NCI-H1105 treated with DMSO at 0.1 percent for 48 hours (cell line): ENCODE measurements at regions not wholly inside any gene's neighbourhood (a gene's known extent, or its start where the extent isn't known, plus 50 kb on each side); places are given as distances from the start of the nearest gene placed in this dataset.

Experiments used
- DNase-seq: peaks from one replicate; lab custom pipeline; 2025; lab: John Stamatoyannopoulos, UW

DNA sequence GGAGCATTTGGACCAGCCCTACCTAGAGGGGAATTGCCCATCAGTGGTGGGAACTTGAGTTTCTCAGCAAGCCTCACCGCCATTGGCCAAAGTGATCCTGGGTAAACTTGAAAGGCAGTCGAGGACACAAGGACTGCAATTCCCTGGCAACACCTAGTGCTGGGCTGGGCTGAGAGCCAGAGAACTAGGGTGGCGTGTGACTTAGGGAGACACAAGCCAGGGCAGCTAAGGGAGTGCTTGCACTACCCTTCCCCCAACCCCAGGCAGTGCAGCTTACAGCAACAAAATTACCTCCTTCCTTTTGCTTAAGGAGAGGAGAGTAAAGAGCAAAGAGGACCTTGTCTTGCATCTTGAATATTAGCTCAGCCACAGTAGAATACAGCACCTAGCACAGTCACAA lies 176.9 kb upstream of the PRMT6 start:
- DNase-seq, result peak; percentile 73

DNA sequence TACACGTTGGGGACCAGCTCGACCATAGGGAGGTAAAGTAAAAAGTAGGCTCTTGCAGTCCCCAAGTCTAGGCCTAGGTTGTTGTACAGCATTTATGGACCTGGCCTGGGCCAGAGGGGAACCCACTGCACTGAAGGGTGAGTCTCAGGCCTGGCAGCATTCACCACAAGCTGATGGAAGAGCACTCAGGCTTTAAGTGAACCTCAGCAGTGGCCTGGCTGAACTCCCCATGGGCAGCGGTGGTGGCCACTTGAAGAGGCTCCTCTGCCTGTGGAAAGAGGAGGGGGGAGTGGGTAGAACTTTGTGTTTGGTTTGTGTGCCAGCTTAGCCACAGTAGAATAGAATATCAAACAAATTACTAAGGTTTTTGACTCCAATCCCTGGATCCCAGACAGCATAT lies 176.2 kb upstream of the PRMT6 start:
- no peak for DNase-seq

DNA sequence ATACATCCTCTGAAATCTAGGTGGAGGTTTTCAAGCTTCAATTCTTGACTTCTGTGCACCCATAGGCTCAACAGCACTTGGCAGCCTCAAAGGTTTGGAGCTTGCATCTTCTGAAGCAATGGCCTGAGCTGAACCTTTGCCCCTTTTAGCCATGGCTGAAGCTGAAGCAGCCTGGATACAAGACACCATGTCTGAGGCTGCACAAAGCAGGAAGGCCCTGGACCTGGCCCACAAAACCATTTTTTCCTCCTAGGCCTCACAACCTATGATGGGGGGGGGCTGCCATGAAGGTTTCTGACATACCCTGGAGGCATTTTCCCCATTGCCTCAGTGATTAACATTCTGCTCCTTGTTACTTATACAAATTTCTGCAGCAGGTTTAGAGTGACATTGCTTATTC lies 173.3 kb upstream of the PRMT6 start:
- no peak for DNase-seq

DNA sequence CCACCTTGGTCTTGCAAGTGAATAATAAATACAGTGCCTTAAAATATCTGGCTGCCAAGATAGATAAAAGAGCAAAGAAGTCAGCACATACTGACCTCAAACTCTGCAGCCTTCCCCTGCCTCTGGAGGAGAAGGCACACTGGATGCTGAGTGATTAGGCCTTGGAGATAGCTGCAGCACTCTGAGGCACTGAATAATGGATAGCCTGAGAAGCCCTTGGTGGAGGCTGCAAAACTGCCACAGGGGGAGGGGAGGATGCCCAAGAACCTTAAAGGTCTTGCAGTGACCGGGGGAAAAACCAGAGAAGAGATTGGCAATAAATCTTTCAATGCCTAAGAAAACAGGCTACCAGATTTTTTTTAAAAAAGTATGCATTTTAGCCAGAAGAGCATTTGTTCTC lies 167.4 kb upstream of the PRMT6 start:
- DNase-seq, result no peak

DNA sequence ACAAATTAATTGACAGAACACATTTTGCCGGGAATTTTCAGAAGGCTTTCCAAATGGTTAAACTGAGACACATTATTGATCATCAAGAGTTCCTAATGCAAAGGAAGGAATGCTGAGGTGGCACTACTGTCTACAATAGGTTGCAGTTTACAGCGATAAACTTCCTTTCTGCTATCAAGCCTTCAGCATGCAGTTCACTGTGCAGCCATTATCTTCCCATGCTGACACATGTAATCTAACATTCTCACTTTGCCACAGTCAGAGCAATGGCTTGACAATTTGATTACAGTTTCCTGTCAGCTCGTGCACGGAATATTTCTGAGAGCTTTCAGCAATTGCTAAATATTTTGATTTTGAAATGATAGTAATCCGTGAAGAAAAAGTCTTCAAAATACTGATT lies 166.9 kb upstream of the PRMT6 start:
- DNase-seq, result no peak

DNA sequence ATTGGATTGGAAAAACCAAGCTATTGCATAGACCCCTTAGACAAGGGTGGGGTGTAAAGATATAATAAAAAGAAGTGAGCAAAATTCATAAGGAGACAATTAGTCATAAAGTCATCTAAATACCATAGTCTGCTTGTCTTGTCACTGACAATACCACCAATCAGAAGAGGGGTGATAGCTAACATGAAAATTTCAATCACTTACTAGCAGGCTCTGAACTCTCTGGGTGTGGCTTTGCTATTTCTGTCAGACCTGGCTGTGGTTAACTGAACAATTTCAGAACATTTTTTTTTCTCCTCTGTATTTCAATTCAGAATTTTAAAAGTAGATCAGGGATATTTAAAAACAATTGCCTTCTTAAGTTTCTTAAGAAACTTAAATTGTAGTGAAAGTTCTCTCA lies 158.5 kb upstream of the PRMT6 start:
- DNase-seq, result no peak

DNA sequence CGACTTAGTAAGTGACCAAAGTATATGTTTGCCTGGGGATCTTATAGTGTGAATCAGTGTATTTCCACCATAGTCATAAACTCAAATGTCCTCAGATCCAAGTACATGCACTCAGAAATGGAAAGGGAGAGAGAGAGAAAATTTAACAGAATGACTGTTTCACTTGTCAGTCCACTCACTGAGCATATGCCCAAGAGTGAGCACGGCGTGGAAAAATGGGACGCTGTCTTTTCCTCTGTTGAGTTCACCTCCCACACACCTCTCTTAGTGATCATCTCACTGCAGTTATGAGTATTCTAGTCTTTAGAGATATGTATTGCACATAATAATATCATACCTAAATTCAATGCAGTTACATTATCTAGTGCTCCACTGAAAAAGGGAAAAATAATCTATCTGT lies 156.8 kb upstream of the PRMT6 start:
- DNase-seq, result no peak

DNA sequence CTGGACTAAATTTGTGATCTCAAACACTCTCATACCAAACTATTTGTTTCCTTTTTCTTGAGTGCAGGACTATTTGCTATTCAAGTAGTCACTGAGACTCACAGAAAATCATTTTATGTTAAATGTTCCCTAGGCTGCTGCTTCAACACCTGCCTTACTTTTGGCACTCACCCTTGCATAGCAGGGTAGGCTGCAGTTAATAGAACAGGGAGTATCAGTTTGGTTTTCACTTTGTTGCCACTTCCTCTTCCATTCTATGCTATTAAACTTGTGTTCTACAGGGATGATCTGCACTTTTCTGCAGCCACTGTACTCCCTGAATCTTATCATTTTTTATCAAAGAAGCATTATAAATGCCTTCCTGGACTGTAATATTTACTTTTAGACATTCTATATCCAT lies 148.7 kb upstream of the PRMT6 start:
- no peak for DNase-seq

DNA sequence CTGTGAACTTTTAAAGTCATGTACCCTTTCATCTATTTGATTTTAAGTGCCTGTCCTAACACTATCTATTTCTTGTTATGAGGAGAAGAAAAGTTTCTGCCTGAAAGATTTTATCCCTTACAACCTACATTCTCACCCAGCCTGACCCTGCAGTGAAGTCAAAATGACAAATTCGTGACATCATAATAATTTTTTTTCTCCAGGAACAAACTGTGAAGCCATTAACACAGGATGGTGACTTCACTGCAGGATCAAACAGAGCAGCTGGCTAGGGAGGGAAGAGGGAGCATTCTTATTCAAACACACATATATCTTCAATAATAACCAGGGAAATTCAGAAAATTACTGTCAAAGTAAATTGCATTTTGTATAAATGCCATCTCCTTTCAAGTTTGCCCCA lies 147.8 kb upstream of the PRMT6 start:
- no peak for DNase-seq

DNA sequence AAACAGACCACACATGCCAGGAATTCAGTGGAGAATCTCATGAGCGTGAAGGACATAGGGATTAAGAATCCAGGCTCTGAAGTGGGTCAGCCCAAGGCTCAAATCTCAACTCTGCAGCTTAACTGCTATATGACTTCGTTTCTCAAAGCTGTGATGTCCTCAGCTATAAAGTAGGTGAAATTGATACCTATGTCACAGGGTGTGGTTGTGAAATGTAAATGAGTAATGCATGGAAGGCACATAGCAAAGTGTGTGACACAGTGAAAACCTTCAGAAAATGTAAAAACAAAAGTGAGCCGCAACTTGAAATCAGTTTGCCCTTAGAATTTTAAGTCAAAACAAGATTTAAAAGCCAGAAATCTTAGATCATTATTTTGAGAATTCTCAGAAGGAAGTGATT lies 145.7 kb upstream of the PRMT6 start:
- DNase-seq, result no peak

DNA sequence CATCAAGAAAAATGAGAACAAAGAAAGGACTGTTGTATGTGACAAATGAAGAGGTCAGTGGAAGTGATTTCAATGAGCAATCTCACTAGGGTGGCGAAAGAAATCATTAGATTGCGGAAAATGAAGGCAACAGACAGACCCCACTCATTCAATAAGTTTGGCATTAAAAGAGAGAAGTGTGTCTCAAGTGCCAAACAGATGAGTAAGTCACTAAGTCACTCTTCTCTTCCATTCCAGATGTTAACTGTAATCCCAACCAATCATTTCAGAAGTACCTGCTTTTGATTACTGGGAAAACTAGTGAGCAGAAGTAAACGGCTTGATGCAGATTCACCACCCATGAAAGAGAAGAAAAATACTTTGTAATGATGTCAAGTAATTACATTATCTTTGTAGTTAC lies 144.3 kb upstream of the PRMT6 start:
- DNase-seq, result no peak

DNA sequence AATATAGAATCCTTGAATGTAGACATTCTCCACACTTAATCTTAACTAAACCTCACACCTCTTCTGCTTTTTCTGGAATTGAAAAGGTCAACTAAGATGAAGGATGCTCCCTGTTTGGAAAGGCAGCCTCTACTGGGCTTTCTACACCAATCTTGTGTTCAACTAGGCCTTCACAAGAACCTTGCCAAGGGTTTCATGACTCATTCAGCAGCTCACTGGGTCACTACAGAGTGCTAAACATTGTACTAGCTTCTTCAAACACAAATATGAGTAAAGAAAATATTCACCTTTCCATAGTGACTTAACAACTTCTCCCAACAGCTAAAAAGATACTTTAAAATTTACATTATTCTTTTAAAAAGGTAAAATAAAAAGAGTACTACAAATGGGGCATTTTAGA lies 135.3 kb upstream of the PRMT6 start:
- DNase-seq, result no peak

DNA sequence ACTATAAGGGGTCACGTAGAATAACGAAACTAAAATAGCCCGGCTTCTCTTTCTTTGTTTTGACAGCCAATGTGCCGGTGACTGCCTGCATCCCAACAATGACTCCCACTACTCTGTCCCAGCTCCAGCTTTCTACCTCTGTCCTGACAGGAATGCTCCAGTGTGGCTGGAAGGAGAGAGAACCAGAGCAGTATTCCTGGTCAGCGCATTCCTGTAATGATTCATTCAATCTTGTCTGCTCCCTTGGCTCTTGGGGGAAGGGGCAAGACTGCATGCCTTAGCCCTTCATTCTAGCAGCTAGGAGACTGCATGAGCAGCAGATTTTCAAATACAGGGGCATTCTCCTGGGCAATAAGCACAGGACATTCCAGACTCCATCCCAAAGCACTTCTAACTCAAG lies 132.1 kb upstream of the PRMT6 start:
- no peak for DNase-seq

DNA sequence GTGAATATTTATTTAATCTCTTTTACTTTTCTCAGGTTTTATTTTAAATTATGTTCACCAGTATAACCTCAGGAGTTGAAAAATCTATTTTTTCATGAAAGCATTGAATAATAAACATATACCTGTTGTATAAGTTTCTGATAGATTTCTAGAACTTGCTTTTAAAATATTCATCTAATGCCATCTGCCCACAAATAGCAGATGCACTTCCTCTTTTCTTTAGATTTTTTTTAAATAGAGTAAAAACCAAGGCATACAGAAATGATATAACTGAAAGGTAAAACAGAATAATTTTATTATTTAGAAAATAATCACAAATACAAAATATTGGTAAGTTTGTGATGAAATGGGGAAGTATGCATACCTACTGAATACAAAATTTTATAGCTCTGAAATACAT lies 130.7 kb upstream of the PRMT6 start:
- DNase-seq, result no peak

DNA sequence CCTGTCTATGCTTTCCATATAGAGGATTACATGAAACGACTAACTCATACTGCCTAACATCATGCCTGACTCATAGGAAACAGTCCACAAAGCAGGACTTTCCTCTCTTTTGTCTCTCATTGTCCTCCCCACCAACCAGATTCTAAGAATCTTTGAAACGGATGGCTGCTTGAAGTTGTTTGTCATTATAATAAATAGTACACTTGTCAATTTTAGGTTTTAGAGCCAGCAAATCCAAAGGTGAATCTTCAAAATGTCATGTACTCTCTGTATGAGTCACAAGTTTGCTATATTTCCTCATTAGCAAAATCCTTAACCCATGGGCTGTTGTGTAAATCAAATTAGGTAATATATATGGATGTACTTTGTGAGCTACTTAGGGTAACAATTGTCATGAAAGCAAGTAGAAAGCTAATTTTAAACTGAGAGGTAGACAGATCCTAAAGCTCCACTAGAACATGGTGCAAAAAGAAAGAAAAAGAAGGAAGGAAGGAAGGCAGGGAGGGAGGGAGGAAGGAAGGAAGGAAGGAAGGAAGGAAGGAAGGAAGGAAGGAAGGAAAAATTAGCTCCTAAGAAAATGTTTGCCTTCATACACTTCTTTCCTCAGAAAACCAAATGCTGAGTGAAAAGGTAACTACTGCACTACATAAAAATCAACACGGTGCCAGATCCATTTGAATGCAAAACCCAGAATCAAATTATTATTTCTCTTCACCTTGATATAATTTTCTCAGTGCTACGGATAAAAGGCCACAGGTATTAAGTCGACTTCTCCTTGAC lies 129.5 kb upstream of the PRMT6 start:
- DNase-seq, result no peak

DNA sequence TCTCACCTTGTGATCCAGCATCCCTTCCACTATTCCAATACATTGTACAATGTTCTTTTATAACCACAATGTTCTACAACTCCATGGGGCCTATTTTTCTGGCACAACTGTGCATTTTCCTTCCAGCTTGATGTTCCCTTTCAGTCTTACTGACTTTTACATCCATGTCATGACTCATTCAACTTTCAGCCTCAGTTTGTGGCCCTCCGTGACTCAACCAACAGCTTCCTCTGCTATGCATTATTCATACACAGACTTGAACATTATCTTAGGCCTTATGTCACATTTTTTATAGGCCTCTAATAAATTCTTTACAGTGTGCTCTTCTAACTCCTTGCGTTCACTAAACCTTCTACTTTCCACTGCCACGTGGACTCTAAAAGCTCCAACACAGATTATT lies 119.4 kb upstream of the PRMT6 start:
- no peak for DNase-seq

DNA sequence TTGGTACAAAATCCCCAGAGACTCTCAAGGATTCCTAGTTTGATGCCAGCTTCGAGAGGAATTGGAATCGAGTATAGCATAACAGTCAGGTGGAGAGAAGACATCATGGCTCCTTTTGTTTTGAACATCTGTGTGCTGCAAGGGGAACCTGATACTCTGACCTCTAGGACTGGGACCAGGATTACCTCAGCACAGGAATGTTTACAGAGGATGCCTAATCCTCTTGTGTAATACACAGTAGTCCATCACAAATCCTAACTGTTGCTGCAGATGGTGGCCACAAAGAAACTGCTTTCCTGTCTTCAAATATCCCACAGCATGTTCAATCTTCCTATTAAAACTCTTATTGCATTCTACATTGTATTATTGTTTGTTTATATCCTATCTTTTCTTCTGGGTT lies 111.8 kb upstream of the PRMT6 start:
- DNase-seq, result no peak

DNA sequence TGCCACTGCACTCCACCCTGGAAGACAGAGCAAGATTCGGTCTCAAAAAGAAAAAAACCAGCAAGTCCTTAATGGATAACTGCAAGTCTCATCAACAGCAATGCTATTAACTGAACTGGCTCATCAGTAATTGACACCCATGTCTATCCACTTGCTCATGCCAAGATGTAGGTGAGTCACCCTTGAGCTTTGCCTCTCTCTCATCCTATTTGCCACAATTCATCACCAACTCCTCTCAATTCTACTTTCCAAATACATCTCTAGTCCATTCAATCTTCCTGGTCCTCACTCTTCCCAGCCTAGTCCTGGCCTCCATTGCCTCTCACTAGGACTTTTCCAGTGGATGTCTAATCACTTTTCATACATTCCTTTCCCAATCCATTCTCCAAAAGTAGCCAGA lies 103.7 kb upstream of the PRMT6 start:
- DNase-seq, result no peak

DNA sequence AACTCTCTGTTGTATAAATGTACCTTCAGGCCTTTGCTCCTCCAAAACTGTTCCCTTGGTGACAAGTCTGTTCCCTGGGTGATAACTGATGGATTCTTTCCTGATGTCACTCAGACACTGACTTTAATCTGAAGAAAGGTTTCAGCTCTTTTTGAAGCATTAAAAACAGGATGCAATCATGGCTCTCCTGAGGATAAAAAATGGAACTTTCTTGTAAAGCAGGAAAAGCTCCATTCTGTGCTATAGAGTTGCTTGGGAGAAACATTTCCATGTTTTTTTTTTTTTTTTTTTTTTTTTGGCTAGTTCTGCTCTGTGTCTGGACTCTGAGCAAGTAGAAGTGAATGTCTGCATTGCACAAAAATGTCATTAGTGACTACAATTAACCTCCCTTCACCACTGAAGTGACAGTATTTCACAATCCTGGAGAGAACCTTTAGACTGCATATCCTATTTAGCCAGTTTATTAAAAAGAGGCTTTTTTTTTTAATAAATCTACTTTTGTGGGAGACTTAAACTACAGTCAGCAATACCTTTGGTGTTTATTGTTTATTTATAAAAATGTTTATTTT lies 101.7 kb upstream of the PRMT6 start:
- DNase-seq, result no peak

DNA sequence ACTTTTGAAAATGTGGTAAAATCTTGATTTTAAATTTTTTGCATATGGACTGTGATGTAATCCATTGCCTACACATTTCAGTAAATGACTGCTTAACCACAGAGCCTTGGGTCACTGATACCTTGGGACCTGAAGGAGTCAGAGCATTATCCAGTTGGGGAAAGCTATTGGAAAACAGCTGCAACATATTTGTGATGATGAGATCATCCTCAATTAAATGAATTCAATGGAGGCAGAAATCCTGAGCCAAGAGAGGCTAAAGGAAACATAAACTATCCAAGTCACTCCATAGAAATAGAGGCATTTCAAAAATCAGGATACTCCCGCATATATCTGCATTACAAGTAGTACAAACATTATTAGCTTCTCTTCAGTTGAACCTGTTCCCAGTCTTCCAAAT lies 99.8 kb upstream of the PRMT6 start:
- DNase-seq, result no peak

DNA sequence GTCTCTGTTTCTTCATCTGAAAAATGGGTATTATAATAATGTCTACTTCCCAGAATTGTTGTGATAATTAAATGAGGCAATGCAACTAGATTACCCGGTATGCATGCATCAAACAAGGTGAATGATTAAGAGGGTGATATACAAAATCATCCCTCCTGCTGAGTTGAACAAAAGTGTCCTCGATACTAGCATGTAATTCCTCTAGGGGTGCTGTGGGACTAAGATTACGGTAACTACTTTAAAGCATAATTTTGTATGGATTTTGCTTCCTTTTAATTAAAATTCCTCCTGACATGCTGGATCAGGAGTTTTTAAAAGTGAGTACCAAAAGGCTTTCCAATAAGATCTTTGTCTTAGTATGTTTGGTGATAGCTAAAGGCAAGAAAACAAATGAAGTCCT lies 98.7 kb upstream of the PRMT6 start:
- no peak for DNase-seq

DNA sequence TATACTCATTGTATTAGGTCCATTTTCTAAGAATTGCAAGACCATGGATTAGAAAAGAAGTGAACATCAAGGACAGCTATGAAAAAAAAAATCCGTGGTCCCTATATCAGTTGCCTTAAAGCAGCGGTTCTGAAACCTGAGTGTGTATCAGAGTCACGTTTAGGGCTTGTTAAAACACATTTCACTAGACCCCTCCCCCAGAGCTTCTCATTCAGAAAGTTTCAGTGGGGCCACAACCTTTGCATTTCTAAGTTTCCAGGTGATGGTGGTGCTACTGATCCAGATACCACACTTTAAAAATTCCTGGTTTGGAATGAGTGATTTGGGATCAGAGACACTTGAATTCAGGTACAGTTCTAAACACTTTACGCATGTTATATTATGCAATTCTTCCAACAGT lies 96.1 kb upstream of the PRMT6 start:
- no peak for DNase-seq

DNA sequence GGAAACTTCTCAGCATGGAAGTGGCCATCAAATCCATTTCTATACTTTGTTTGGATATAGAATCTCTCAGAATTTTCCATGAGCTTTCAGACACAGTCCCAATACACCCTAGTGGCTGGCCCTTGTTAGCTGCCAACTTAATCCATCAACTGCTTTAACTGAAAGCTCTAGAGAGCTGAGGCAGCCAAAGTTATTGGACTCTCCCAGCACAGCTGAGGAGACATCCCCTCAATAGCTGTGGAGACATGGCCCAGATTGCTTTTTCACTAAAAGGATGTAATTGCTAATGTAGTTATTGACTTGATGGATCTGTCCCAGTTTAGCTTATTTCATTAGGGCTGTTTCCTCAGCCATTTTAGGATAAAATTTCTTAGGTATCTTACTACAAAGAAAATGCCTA lies 94.8 kb upstream of the PRMT6 start:
- DNase-seq, result no peak

DNA sequence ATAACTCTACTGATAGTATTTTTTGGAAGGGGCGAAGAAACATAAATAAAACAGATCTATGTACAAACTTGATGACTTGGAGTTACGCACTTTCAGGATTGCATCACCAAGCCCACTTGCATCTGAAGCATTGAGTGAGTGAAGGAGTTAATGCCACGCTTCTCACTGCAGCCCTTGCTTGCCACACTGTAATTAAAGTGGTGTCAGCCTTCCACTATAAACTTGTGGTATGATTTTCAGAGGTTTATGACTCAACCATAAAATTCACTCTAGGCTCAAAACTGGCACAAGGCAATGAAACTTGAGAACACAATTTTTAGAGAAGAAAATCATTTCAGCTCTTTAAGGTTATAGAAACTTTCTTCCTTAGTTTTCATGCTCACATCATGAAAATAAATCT lies 93.9 kb upstream of the PRMT6 start:
- DNase-seq, result no peak
